ENCODE measurements at regions not wholly inside any gene's neighbourhood (a gene's known extent, or its start where the extent isn't known, plus 50 kb on each side); places are given as distances from the start of the nearest gene placed in this dataset.

DNA sequence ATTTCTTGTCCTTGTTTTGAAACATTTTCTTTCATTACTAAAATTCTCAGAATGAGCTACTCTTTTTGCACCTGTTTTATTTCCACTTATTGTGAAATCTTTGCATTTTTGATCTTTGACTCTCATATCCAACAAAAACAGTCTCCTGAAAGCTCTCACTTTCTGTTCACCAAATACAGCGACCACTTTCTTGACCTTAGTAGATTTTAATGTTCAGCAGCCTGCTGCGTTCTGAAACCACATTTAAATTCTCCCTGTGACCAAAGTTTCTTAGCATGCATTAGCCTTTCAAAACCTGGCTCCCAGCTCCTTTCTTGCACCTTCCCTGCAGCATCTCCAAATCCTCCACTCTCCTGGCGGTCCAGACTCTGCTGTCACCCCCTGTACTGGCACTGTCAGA is 404.4 kb upstream of the PDE3A start:
- Histone ChIP-seq H3K27ac (ENCODE audit: extremely low read depth, low read depth, low read length) (no peak overlapping the region), H3K4me1 (replicated peaks in 1 of 2; ENCODE audit: control insufficient read depth in 2 of 2, insufficient read depth in 2 of 2, low read length in 2 of 2) (no peaks in the 10 kb centered on the region), H3K27me3 (ENCODE audit: control insufficient read depth in 2 of 2, insufficient read depth in 2 of 2, low read length in 2 of 2) (no peaks in the 10 kb centered on the region), H3K36me3 (ENCODE audit: control insufficient read depth, insufficient read depth, low read length) (no peaks in the 10 kb centered on the region), H3K79me2 (ENCODE audit: control insufficient read depth, insufficient read depth, low read length) (no peaks in the 10 kb centered on the region), H3K9me1 (ENCODE audit: control insufficient read depth, insufficient read depth, low read length) (no peaks in the 10 kb centered on the region), H3K9ac (ENCODE audit: insufficient read depth in 1 of 2, low read depth in 2 of 2, low read length in 2 of 2) (no peak overlapping the region), H4K20me1 (replicated peaks; ENCODE audit: control insufficient read depth, insufficient read depth, low read length) (no peaks in the 10 kb centered on the region), H3K4me2 (ENCODE audit: insufficient read depth, low read length) (no peak overlapping the region), H2AFZ (ENCODE audit: low read depth, low read length) (no peak overlapping the region), H3K4me3 (no peak overlapping the region), H3K9me3 (replicated peaks; ENCODE audit: control insufficient read depth, insufficient read depth, low read depth, low read length) (no peaks in the 10 kb centered on the region; the same call in 1 of the 2 replicates)
- ChIA-PET CTCF (ENCODE audit: low intra/inter-chr PET ratio) (no interaction called here), POLR2A (no interaction called here)
- 0% methylated on average over 2 of the region's 3 CpGs for WGBS (ENCODE audit: insufficient coverage, low coverage, missing lambda C conversion rate)
- no peak for FAIRE-seq
- no peak for ATAC-seq
- no TSS peak for BruUV-seq (replicated peaks)
- in situ Hi-C loops (cut with MboI), result no loop called here
- no peak for DNase-seq (ENCODE audit: extremely low read depth in 1 of 4, low spot score in 3 of 4)
- TF ChIP-seq TFAM (CRISPR knock-in tag; conservative IDR thresholded peaks at IDR 0.05) (no peak), NEUROD1 (IDR thresholded peaks at IDR 0.05; ENCODE audit: borderline replicate concordance, low read depth, low read length, partially characterized antibody) (no peak), ZNF282 (CRISPR knock-in tag; IDR thresholded peaks at IDR 0.05) (no peak), RFX5 (IDR thresholded peaks at IDR 0.05; ENCODE audit: low read depth, low read length) (no peak), SAP30 (IDR thresholded peaks at IDR 0.05; ENCODE audit: borderline replicate concordance, insufficient read depth, low read depth, low read length, poor library complexity, severe bottlenecking) (no peak), GABPA (tag; conservative IDR thresholded peaks at IDR 0.05; ENCODE audit: low read depth) (no peak), ZNF644 (tag; IDR thresholded peaks at IDR 0.05; ENCODE audit: low read depth) (no peak), NFIC (IDR thresholded peaks at IDR 0.05) (no peak)
- intact Hi-C loops (cut with micrococcal nuclease), result no loop called here

Measured in K562 (cell line).